ENCODE measurements at regions not wholly inside any gene's neighbourhood (a gene's known extent, or its start where the extent isn't known, plus 50 kb on each side); places are given as distances from the start of the nearest gene placed in this dataset.

DNA sequence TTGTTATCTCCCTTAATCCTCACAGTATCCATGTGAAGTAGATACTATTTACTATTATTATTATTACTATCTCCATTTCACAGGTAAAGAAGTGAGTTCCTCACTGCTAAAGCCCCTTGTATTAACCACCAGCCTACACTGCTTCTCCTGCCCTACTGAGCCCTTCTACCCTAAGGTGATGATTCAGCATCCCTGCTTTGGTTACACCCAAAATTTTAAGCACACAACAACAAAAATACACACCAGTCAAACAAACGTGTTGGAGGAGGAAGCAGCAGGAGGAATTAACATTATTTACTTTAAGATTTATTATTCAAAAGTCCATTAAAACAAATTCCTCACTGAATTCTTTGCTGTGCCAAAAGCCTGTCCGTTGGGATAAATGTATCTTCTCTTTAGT lies 370.2 kb upstream of the BRINP1 start:
- TF ChIP-seq, protein P1, sequence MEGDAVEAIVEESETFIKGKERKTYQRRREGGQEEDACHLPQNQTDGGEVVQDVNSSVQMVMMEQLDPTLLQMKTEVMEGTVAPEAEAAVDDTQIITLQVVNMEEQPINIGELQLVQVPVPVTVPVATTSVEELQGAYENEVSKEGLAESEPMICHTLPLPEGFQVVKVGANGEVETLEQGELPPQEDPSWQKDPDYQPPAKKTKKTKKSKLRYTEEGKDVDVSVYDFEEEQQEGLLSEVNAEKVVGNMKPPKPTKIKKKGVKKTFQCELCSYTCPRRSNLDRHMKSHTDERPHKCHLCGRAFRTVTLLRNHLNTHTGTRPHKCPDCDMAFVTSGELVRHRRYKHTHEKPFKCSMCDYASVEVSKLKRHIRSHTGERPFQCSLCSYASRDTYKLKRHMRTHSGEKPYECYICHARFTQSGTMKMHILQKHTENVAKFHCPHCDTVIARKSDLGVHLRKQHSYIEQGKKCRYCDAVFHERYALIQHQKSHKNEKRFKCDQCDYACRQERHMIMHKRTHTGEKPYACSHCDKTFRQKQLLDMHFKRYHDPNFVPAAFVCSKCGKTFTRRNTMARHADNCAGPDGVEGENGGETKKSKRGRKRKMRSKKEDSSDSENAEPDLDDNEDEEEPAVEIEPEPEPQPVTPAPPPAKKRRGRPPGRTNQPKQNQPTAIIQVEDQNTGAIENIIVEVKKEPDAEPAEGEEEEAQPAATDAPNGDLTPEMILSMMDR (IDR thresholded peaks at IDR 0.05; ENCODE audit: insufficient read depth in 1 of 2, low read depth in 1 of 2, low read length in 1 of 2, severe bottlenecking in 1 of 2, unreplicated experiment in 1 of 2) = no peak
- Histone ChIP-seq H3K4me1 (no peaks in the 10 kb centered on the region), H3K9me3 (no peaks in the 10 kb centered on the region), H3K4me3 (ENCODE audit: low read depth, low read length) (no peak overlapping the region), H3K36me3 (ENCODE audit: control insufficient read depth, insufficient read depth, low read length) (no peaks in the 10 kb centered on the region), H3K27me3 (replicated peaks; ENCODE audit: control insufficient read depth, insufficient read depth, low read length) (no peaks in the 10 kb centered on the region)
- intact Hi-C loops (cut with micrococcal nuclease; ENCODE audit: unreplicated experiment) = no loop called here
- DNase-seq = no peak
- Mint-ChIP-seq H3K4me3 (ENCODE audit: unreplicated experiment) (no peak overlapping the region), H3K27me3 (ENCODE audit: insufficient read depth, unreplicated experiment) (no peaks in the 10 kb centered on the region), H3K4me1 (ENCODE audit: low read depth, unreplicated experiment) (no peaks in the 10 kb centered on the region), H3K9me3 (ENCODE audit: unreplicated experiment) (no peaks in the 10 kb centered on the region), H3K27ac (ENCODE audit: unreplicated experiment) (no peak overlapping the region), H3K36me3 (ENCODE audit: insufficient read depth, unreplicated experiment) (no peaks in the 10 kb centered on the region)
- ChIA-PET POLR2A (no interaction called here), CTCF (no interaction called here)
- no TSS peak for BruUV-seq (replicated peaks)

- Mint-ChIP-seq H3K4me1 (ENCODE audit: low read depth, unreplicated experiment) (no peaks in the 10 kb centered on the region), H3K4me3 (ENCODE audit: unreplicated experiment) (no peak overlapping the region), H3K9me3 (ENCODE audit: unreplicated experiment) (no peaks in the 10 kb centered on the region), H3K27me3 (ENCODE audit: insufficient read depth, unreplicated experiment) (no peaks in the 10 kb centered on the region), H3K27ac (ENCODE audit: unreplicated experiment) (no peak overlapping the region), H3K36me3 (ENCODE audit: insufficient read depth, unreplicated experiment) (no peaks in the 10 kb centered on the region)
- DNase-seq = no peak
- BruUV-seq (replicated peaks) = no TSS peak
- Histone ChIP-seq H3K9me3 (no peaks in the 10 kb centered on the region), H3K4me1 (no peaks in the 10 kb centered on the region), H3K4me3 (ENCODE audit: low read depth, low read length) (no peak overlapping the region), H3K27me3 (replicated peaks; ENCODE audit: control insufficient read depth, insufficient read depth, low read length) (no peaks in the 10 kb centered on the region), H3K36me3 (ENCODE audit: control insufficient read depth, insufficient read depth, low read length) (no peaks in the 10 kb centered on the region)
- CTCF ChIA-PET = no interaction called here
- intact Hi-C loops (cut with micrococcal nuclease; ENCODE audit: unreplicated experiment) = no loop called here
- POLR2A ChIA-PET = no interaction called here
- TF ChIP-seq, protein P1 (IDR thresholded peaks at IDR 0.05; ENCODE audit: insufficient read depth in 1 of 2, low read depth in 1 of 2, low read length in 1 of 2, severe bottlenecking in 1 of 2, unreplicated experiment in 1 of 2) = no peak
These were observed 367.5 kb upstream of the BRINP1 start for GRCh38 chr9:119736491-119737454.

- POLR2A ChIA-PET = no interaction called here
- H3K27me3 ChIP-seq (replicated peaks; ENCODE audit: control insufficient read depth, insufficient read depth, low read length) = no peaks in the 10 kb centered on the region
- no peaks in the 10 kb centered on the region for H3K4me1 ChIP-seq
- Mint-ChIP-seq H3K27ac (ENCODE audit: unreplicated experiment) (no peak overlapping the region), H3K4me1 (ENCODE audit: low read depth, unreplicated experiment) (no peaks in the 10 kb centered on the region), H3K4me3 (ENCODE audit: unreplicated experiment) (no peak overlapping the region), H3K27me3 (ENCODE audit: insufficient read depth, unreplicated experiment) (peaks cover 11% of the 10 kb centered on the region), H3K9me3 (ENCODE audit: unreplicated experiment) (no peaks in the 10 kb centered on the region), H3K36me3 (ENCODE audit: insufficient read depth, unreplicated experiment) (no peaks in the 10 kb centered on the region)
- BruUV-seq (replicated peaks) = no TSS peak
- H3K4me3 ChIP-seq (ENCODE audit: low read depth, low read length) = no peak overlapping the region
- H3K36me3 ChIP-seq (ENCODE audit: control insufficient read depth, insufficient read depth, low read length) = no peaks in the 10 kb centered on the region
- intact Hi-C loops (cut with micrococcal nuclease; ENCODE audit: unreplicated experiment) = no loop called here
- DNase-seq = no peak
- no peaks in the 10 kb centered on the region for H3K9me3 ChIP-seq
- CTCF ChIA-PET = no interaction called here
- TF ChIP-seq, protein P1 (IDR thresholded peaks at IDR 0.05; ENCODE audit: insufficient read depth in 1 of 2, low read depth in 1 of 2, low read length in 1 of 2, severe bottlenecking in 1 of 2, unreplicated experiment in 1 of 2) = no peak
These were observed 358.8 kb upstream of the BRINP1 start for GRCh38 chr9:119727988-119728387.
